ENCODE measurements at regions not wholly inside any gene's neighbourhood (a gene's known extent, or its start where the extent isn't known, plus 50 kb on each side); places are given as distances from the start of the nearest gene placed in this dataset.

- TF ChIP-seq RARA (CRISPR knock-in tag; IDR thresholded peaks at IDR 0.05): peak; percentile 59
- no peak for TF ChIP-seq PAWR (CRISPR knock-in tag; IDR thresholded peaks at IDR 0.05; ENCODE audit: borderline replicate concordance)
- TF ChIP-seq ARID5B (CRISPR knock-in tag; IDR thresholded peaks at IDR 0.05): peak; percentile 62
Measured at GRCh38 chr6:145147981-145148749, 587.2 kb downstream of the EPM2A start (continued).

- WGBS (ENCODE audit: low lambda C conversion rate): 1% methylated on average over 2 of the region's 2 CpGs
Measured at GRCh38 chr6:145148776-145149175, 586.5 kb downstream of the EPM2A start.

More at GRCh38 chr6:145148776-145149175, 586.5 kb downstream of the EPM2A start:
- no peak overlapping the region for H2AFZ ChIP-seq (ENCODE audit: low read length)
- ATAC-seq (no peak), DNase-seq (ENCODE audit: low spot score) (no peak), FAIRE-seq (no peak)
- ChIA-PET POLR2A (no interaction called here), CTCF (ENCODE audit: low intra/inter-chr PET ratio, low total read pairs) (no interaction called here)
- H3K27ac ChIP-seq (ENCODE audit: extremely low read length, insufficient read depth, low read length): no peak overlapping the region
- no peak overlapping the region for H3K9ac ChIP-seq (ENCODE audit: insufficient read depth, low read depth, low read length)
- no peaks in the 10 kb centered on the region for H3K4me1 ChIP-seq (ENCODE audit: insufficient read depth, low read length)
- H3K9me3 ChIP-seq (ENCODE audit: low read length): no peaks in the 10 kb centered on the region
- H3K27me3 ChIP-seq (ENCODE audit: control insufficient read depth in 1 of 2, insufficient read depth in 2 of 2, low read length in 2 of 2): no peaks in the 10 kb centered on the region
- no peak for TF ChIP-seq HMGXB4 (CRISPR knock-in tag; IDR thresholded peaks at IDR 0.05; ENCODE audit: borderline replicate concordance in 1 of 2, low read depth in 1 of 2)
- no peak for TF ChIP-seq ATF3 (CRISPR knock-in tag; IDR thresholded peaks at IDR 0.05)
- TF ChIP-seq ZNF609 (CRISPR knock-in tag; IDR thresholded peaks at IDR 0.05; ENCODE audit: borderline replicate concordance): no peak
- no peak for TF ChIP-seq CENPT (CRISPR knock-in tag; IDR thresholded peaks at IDR 0.05; ENCODE audit: low read depth)
- TF ChIP-seq LCORL (IDR thresholded peaks at IDR 0.05): no peak
- no peak for TF ChIP-seq LCORL (CRISPR knock-in tag; IDR thresholded peaks at IDR 0.05)
- no peak for TF ChIP-seq ZNF775 (CRISPR knock-in tag; IDR thresholded peaks at IDR 0.05; ENCODE audit: borderline replicate concordance)
- TF ChIP-seq KDM2A (CRISPR knock-in tag; IDR thresholded peaks at IDR 0.05; ENCODE audit: borderline replicate concordance, low read depth): no peak
- H3K79me2 ChIP-seq (ENCODE audit: insufficient read depth, low read length): no peaks in the 10 kb centered on the region
- H4K20me1 ChIP-seq (ENCODE audit: insufficient read depth, low read length): no peaks in the 10 kb centered on the region
- in situ Hi-C loops (cut with HindIII; ENCODE audit: extremely low pct_ligation_motif_present, low pct_unique_long_range_greater_than_20kb) (no loop called here), intact Hi-C loops (cut with micrococcal nuclease; ENCODE audit: unreplicated experiment) (no loop called here)
- no peak overlapping the region for H3K4me2 ChIP-seq (ENCODE audit: low read depth, low read length)
- no peaks in the 10 kb centered on the region for H3K36me3 ChIP-seq (replicated peaks in 1 of 2; ENCODE audit: control insufficient read depth in 1 of 2, insufficient read depth in 2 of 2, low read length in 2 of 2)
- no TSS peak for BruUV-seq (replicated peaks)
- no peak overlapping the region for H3K4me3 ChIP-seq (replicated peaks in 1 of 3; ENCODE audit: insufficient read depth in 1 of 3, low read depth in 2 of 3, low read length in 3 of 3)

Data from HepG2 (cell line).